ENCODE measurements at regions not wholly inside any gene's neighbourhood (a gene's known extent, or its start where the extent isn't known, plus 50 kb on each side); places are given as distances from the start of the nearest gene placed in this dataset.

- H4K8ac ChIP-seq (ENCODE audit: low read depth in 2 of 2, low read length in 2 of 2) = no peak overlapping the region
- no peak overlapping the region for H2BK15ac ChIP-seq (ENCODE audit: low read depth, low read length)
- ChIA-PET POLR2A (ENCODE audit: unreplicated experiment) (no interaction called here), CTCF (no interaction called here)
- 88% methylated on average over 6 of the region's 14 CpGs; no CpG with 5 or more reads in 1 of the 2 experiments for WGBS, 2 experiments (ENCODE audit: extremely low coverage in 2 of 2, insufficient read length in 1 of 2)
- no TSS peak for BruUV-seq (replicated peaks)
- no peaks in the 10 kb centered on the region for H3K4me1 ChIP-seq (ENCODE audit: control insufficient read depth, insufficient read depth, low read length)
- TF ChIP-seq POLR2A (IDR thresholded peaks at IDR 0.05; ENCODE audit: low read depth, low read length) = no peak
- TF ChIP-seq MAFK (IDR thresholded peaks at IDR 0.05; ENCODE audit: low read depth, low read length) = no peak
- TF ChIP-seq CTCF (conservative IDR thresholded peaks at IDR 0.05; ENCODE audit: low read depth, low read length) = no peak
- no peak for TF ChIP-seq RAD21 (IDR thresholded peaks at IDR 0.05; ENCODE audit: low read length)
- no peak for TF ChIP-seq RCOR1 (IDR thresholded peaks at IDR 0.05; ENCODE audit: insufficient replicate concordance, low read length)
- TF ChIP-seq CEBPB (IDR thresholded peaks at IDR 0.05; ENCODE audit: low read depth, low read length) = no peak
- TF ChIP-seq ELK1 (IDR thresholded peaks at IDR 0.05; ENCODE audit: borderline replicate concordance, low read depth, low read length) = no peak
- no peak for TF ChIP-seq MAZ (IDR thresholded peaks at IDR 0.05; ENCODE audit: borderline replicate concordance, low read depth, low read length)
- TF ChIP-seq USF2 (IDR thresholded peaks at IDR 0.05; ENCODE audit: low read depth, low read length) = no peak
- TF ChIP-seq CHD1 (IDR thresholded peaks at IDR 0.05; ENCODE audit: low read depth, low read length) = no peak
- no peak for TF ChIP-seq BHLHE40 (IDR thresholded peaks at IDR 0.05; ENCODE audit: low read depth, low read length)
- TF ChIP-seq FOS (IDR thresholded peaks at IDR 0.05; ENCODE audit: low read depth, low read length) = no peak
- TF ChIP-seq SMC3 (IDR thresholded peaks at IDR 0.05; ENCODE audit: low read depth, low read length) = no peak
- no peak overlapping the region for H2BK120ac ChIP-seq (ENCODE audit: low read depth, low read length)
- no peak overlapping the region for H3K27ac ChIP-seq (ENCODE audit: insufficient read depth, low read length)
- in situ Hi-C loops (cut with MboI; ENCODE audit: low sequenced_read_pairs) (no loop called here), dilution Hi-C loops (cut with HindIII; ENCODE audit: low sequenced_read_pairs, unreplicated experiment) (no loop called here), intact Hi-C loops (cut with micrococcal nuclease) (no loop called here)
- no peaks in the 10 kb centered on the region for H3K9me3 ChIP-seq (ENCODE audit: control insufficient read depth, insufficient read depth, low read length)
- no peak overlapping the region for H3K4ac ChIP-seq (ENCODE audit: low read depth, low read length)
- no peaks in the 10 kb centered on the region for H3K79me1 ChIP-seq (ENCODE audit: low read depth in 1 of 2, low read length in 2 of 2)
- no peak overlapping the region for H2AK5ac ChIP-seq (ENCODE audit: low read depth, low read length)
- no peak overlapping the region for H3K9ac ChIP-seq (ENCODE audit: low read depth, low read length)
- H3K9me1 ChIP-seq (ENCODE audit: insufficient read depth, low read length) = no peaks in the 10 kb centered on the region
- H2BK5ac ChIP-seq (ENCODE audit: low read depth, low read length, poor library complexity, severe bottlenecking) = no peak overlapping the region
- no peak overlapping the region for H3K18ac ChIP-seq (ENCODE audit: low read depth, low read length)
- no peak overlapping the region for H2AK9ac ChIP-seq (replicated peaks; ENCODE audit: low read depth, low read length, poor library complexity)
- H2AFZ ChIP-seq (replicated peaks; ENCODE audit: low read length, poor library complexity) = no peak overlapping the region
- H3K4me3 ChIP-seq (ENCODE audit: insufficient read depth, low read depth, low read length) = no peak overlapping the region
- H3K27me3 ChIP-seq (ENCODE audit: control insufficient read depth, insufficient read depth, low read length) = peaks cover 78% of the 10 kb centered on the region
- no peaks in the 10 kb centered on the region for H4K20me1 ChIP-seq (ENCODE audit: insufficient read depth, low read length)
- no peak overlapping the region for H3K14ac ChIP-seq (replicated peaks; ENCODE audit: low read depth, low read length)
- H4K91ac ChIP-seq (ENCODE audit: insufficient read depth, low read depth, low read length) = no peak overlapping the region
- H2BK20ac ChIP-seq (ENCODE audit: low read depth, low read length) = no peak overlapping the region
- ATAC-seq (ENCODE audit: low read depth) = no peak
- H3K4me2 ChIP-seq (ENCODE audit: low read depth, low read length) = no peak overlapping the region
- H3K23ac ChIP-seq (ENCODE audit: low read depth, low read length) = no peak overlapping the region
- H3K36me3 ChIP-seq (ENCODE audit: control insufficient read depth, insufficient read depth, low read length) = no peaks in the 10 kb centered on the region
- H4K5ac ChIP-seq (ENCODE audit: low read depth, low read length) = no peak overlapping the region
- no peak for DNase-seq
- no peak overlapping the region for H3K56ac ChIP-seq (ENCODE audit: extremely low read depth, insufficient read depth, low read length)
These were observed 127.0 kb downstream of the PXDC1 start for GRCh38 chr6:3624250-3625136.
